WI38 (cell line): ENCODE measurements at regions not wholly inside any gene's neighbourhood (a gene's known extent, or its start where the extent isn't known, plus 50 kb on each side); places are given as distances from the start of the nearest gene placed in this dataset.
"Not testable (repeated sequence)": the region's sequence is repeated elsewhere in the genome, so short reads cannot be mapped to it uniquely, and the experiment has no call there.

Experiments
- H3K4me3 ChIP-seq: 2 replicates; pipeline ENCODE4 v1.5.1; 2011; ENCODE audit warnings: low read depth, mild to moderate bottlenecking, control low read depth, low read length
- TF ChIP-seq, protein P1 (sequence below): IDR thresholded peaks from 2 replicates; pipeline ENCODE4 v1.5.1; 2012; ENCODE audit warnings: low read depth, mild to moderate bottlenecking, control low read depth, low read length

DNA sequence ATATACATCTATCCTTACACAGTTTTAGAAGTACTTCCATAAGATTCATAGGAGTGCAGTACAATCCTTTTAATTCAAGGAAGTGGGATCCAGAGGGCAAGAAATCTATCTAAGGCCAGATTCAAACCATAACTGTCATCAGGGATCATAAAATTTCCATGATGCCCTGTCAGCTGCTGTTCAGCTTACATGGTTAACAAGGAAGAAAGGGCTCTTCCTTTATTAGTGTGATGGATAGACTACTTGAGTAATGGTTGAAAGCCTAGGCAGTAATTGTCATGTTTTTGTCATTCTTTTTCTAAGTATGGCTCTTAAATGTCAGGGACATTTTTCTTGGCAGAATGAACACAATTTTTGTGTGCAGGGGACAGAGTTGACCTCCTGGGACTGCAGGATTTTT lies 159.8 kb upstream of the CXCL13 start:
- no peak overlapping the region for H3K4me3 ChIP-seq
- TF ChIP-seq, protein P1, sequence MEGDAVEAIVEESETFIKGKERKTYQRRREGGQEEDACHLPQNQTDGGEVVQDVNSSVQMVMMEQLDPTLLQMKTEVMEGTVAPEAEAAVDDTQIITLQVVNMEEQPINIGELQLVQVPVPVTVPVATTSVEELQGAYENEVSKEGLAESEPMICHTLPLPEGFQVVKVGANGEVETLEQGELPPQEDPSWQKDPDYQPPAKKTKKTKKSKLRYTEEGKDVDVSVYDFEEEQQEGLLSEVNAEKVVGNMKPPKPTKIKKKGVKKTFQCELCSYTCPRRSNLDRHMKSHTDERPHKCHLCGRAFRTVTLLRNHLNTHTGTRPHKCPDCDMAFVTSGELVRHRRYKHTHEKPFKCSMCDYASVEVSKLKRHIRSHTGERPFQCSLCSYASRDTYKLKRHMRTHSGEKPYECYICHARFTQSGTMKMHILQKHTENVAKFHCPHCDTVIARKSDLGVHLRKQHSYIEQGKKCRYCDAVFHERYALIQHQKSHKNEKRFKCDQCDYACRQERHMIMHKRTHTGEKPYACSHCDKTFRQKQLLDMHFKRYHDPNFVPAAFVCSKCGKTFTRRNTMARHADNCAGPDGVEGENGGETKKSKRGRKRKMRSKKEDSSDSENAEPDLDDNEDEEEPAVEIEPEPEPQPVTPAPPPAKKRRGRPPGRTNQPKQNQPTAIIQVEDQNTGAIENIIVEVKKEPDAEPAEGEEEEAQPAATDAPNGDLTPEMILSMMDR: no peak

DNA sequence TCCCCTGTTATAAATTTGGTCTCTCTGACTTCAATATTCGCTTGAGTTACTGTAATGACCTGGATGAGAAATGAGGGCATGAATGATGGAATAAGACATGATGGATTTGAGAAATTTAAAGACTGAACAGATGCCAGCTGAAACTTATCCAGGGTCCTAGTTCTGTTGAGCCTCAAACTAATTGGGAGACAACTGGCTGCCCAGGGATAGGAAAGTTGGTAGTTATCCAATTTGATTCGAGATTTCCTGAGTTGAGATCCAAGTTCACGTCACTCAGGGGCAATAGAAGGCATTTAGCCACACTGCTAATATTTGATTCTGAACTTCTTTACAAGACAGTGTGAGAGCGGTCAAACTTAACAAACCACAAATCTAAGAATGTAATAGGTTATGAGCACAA lies 159.0 kb upstream of the CXCL13 start:
- H3K4me3 ChIP-seq: no peak overlapping the region
- TF ChIP-seq, protein P1: no peak

DNA sequence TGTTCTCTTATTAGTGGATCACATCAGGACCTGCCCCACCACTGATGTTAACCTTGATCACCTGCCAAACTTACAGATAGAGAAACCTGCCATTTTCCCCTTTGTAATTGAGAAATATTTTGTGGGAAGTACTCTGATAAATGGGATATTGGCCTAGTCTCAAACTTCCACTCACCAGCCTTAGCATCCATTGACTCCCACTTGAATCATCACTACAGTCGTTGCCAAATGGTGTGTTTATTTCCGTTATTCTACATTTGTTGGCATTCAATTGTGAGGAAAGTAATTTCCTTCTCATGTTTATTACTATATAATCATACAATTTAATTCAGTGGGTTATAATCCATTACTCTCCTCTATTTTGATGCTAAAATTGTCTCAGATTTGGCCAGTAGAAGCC lies 156.4 kb upstream of the CXCL13 start:
- TF ChIP-seq, protein P1: no peak
- H3K4me3 ChIP-seq: no peak overlapping the region

DNA sequence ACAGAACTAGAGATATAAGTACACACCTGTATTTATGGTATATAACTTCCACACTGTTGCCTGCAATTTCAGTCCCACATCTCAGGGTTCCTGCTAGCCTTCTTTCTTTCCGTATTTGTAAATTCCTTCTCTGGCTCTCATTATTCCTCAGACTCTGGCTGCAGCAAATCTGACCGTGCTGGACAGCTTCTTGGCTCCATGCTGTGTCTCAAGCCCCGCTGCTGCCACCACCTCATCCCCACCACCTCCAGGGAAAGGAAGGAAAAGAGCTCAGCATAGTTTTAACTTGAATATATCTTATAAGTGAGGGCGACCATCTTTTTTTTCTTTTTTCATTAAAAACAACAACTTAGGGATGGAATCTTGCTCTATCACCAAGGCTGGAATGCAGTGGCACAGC lies 155.6 kb upstream of the CXCL13 start:
- TF ChIP-seq, protein P1: no peak
- no peak overlapping the region for H3K4me3 ChIP-seq

DNA sequence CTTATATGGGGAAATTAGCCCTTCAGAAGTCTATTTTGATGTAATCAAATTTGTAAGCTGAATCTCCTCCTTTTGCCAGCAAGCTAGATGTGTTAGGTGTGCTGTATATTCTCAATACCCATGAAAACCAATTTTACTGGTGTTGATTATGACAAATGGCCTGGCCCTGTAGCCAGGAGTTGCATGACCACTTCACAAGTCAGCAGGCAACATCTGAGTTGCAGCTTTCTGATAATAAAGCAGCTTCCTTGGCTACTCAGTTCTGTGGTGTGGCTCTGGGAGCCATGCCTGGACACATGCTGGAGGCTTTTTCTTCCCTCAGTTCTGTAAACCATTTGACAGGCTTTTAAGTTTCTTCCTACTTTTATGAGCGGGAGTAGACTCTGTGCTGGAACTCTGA lies 154.1 kb upstream of the CXCL13 start:
- H3K4me3 ChIP-seq: no peak overlapping the region
- TF ChIP-seq, protein P1: no peak

DNA sequence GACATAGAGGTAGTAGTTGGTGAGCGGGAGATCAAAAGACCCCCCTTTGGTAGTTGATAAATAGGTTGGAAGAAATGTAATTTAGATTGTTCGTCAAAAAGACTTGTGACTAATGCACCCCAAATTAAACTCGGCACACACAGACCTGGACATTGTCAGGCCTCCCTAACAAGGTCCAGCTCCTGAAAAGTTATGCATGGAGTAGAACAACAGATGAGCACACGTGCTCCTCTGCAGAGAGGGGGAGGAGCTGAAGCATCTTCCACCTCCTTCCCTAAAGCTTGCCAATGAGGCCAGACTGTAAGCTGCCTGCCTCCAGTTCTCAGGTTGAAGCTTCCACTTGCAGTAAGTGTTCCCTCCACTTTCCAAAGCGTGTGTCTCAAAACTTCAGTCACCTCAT lies 153.5 kb upstream of the CXCL13 start:
- not testable (repeated sequence) for H3K4me3 ChIP-seq

DNA sequence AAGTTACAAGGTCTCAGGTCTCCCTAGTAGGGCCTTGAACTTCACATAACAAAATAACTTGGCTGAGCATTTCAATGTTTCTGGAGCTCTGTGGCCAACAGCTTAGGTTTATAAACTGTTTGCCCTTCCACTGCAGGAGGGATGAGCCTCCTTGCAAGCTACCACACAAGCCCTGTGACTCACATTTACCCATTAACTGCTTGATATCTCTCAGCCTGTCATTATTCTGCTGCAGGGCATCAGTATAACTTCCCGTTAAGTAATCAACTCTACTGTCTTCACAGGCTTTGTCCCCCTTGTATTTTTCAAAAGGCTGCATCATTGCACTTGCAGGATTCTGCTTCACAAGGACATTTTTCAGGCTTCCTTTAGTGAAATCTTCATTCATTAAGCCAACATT lies 151.7 kb upstream of the CXCL13 start:
- TF ChIP-seq, protein P1: no peak
- H3K4me3 ChIP-seq: no peak overlapping the region

DNA sequence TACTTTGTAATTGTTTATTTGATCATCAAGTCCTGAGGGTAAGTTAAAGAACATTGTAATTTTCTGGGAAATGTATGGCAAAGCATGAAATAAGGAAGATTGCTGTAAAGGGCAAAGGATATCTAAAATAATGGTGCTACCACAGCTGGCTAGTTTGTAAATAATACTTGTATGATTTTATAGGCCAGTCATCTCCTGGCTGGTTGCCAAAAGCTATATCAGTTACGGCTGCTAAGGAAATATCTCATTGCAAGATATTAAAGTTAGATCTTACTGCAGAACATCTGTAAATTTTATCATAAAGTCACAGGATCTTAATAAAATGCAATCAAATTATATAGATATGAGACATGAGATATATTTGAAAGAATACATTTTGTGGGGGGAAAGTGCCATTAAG lies 150.8 kb upstream of the CXCL13 start:
- H3K4me3 ChIP-seq: no peak overlapping the region
- TF ChIP-seq, protein P1: no peak

DNA sequence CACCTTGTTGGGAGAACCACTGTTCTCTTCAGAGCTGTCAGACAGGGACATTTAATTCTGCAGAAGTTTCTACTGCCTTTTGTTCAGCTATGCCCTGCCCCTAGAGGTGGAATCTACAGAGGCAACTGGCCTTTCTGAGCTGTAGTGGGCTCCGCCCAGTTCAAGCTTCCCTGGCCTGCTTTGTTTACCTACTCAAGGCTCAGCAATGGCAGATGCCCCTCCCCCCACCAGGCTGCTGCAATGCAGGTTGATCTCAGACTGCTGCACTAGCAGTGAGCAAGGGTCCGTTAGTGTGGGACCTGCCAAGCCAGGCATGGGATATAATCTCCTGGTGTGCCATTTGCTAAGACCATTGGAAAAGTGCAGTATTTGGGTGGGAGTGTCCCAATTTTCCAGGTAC lies 141.5 kb upstream of the CXCL13 start:
- H3K4me3 ChIP-seq: not testable (repeated sequence)
